Activated CD8-positive, alpha-beta T cell treated with anti-CD3 and anti-CD28 coated beads for 36 hours (primary cell): ENCODE measurements at regions not wholly inside any gene's neighbourhood (a gene's known extent, or its start where the extent isn't known, plus 50 kb on each side); places are given as distances from the start of the nearest gene placed in this dataset.
A peak's percentile ranks its signal among the peaks of the same experiment; 100 is the strongest.

Source experiments
- ATAC-seq: fragments of 200-7000 bp; cut with Tn5 transposase; one replicate; pipeline ENCODE4 v1.10.0; 2021; ENCODE audit warnings: mild to moderate bottlenecking, moderate library complexity
- CTCF ChIA-PET: fragments of 350-600 bp; sonication (Branson Sonifier 250); formaldehyde crosslinking; loops from one replicate; lab custom pipeline; 2021; ENCODE audit warnings: antibody characterized with exemption; lab: Charles Lee
- POLR2A ChIA-PET: fragments of 350-600 bp; sonication (Branson Sonifier 250); formaldehyde crosslinking; loops from one replicate; lab custom pipeline; 2021; ENCODE audit warnings: antibody characterized with exemption; lab: Charles Lee
- DNase-seq: peaks from one replicate; pipeline ENCODE4 v3.0.0-alpha.2; 2020
- H3K27ac Mint-ChIP-seq: one replicate; pipeline ENCODE4 v1.8.0; 2021; ENCODE audit warnings: mild to moderate bottlenecking, mixed read lengths
- H3K27me3 Mint-ChIP-seq: one replicate; pipeline ENCODE4 v1.8.0; 2021; ENCODE audit warnings: mixed read lengths
- H3K36me3 Mint-ChIP-seq: one replicate; pipeline ENCODE4 v1.8.0; 2021; ENCODE audit warnings: low read depth, mixed read lengths
- H3K4me1 Mint-ChIP-seq: one replicate; pipeline ENCODE4 v1.8.0; 2021; ENCODE audit warnings: low read depth, mixed read lengths
- H3K4me3 Mint-ChIP-seq: one replicate; pipeline ENCODE4 v1.8.0; 2021; ENCODE audit warnings: mild to moderate bottlenecking, moderate library complexity, mixed read lengths
- H3K9me3 Mint-ChIP-seq: one replicate; pipeline ENCODE4 v1.8.0; 2021; ENCODE audit warnings: mixed read lengths
- CTCF ChIP-seq: fragments of 200-600 bp; IDR thresholded peaks from one replicate; pipeline ENCODE4 v1.8.0; 2022; ENCODE audit warnings: antibody characterized with exemption, mild to moderate bottlenecking
- intact Hi-C: fragments of 100-400 bp; cut with micrococcal nuclease; formaldehyde crosslinking; loops from one replicate; pipeline ENCODE4 v1.10.0; 2022

GRCh38 chr17:77297693-77298666, 157.2 kb downstream of the SEC14L1 start:
- H3K27ac Mint-ChIP-seq: no peak overlapping the region
- peaks cover 2% of the 10 kb centered on the region for H3K4me1 Mint-ChIP-seq
- TF ChIP-seq CTCF: no peak
- ChIA-PET POLR2A (no interaction called here), CTCF (no interaction called here)
- no peaks in the 10 kb centered on the region for H3K9me3 Mint-ChIP-seq
- no peak for DNase-seq
- no peak overlapping the region for H3K4me3 Mint-ChIP-seq
- no peaks in the 10 kb centered on the region for H3K27me3 Mint-ChIP-seq
- H3K36me3 Mint-ChIP-seq: no peaks in the 10 kb centered on the region
- peak; percentile 17 for ATAC-seq
- intact Hi-C loops: no loop called here

- H3K27me3 Mint-ChIP-seq: no peaks in the 10 kb centered on the region
- ChIA-PET POLR2A (interaction anchor here (0.9 kb wide), 1 partner anchor 70 kb away, joined by 3 read pairs; no protein-coding TSS in a partner anchor), CTCF (no interaction called here)
- ATAC-seq: no peak
- no peaks in the 10 kb centered on the region for H3K9me3 Mint-ChIP-seq
- intact Hi-C loops: no loop called here
- H3K4me1 Mint-ChIP-seq: peaks cover 2% of the 10 kb centered on the region
- no peak overlapping the region for H3K27ac Mint-ChIP-seq
- TF ChIP-seq CTCF: no peak
- DNase-seq: no peak
- no peaks in the 10 kb centered on the region for H3K36me3 Mint-ChIP-seq
- H3K4me3 Mint-ChIP-seq: no peak overlapping the region
Measured at GRCh38 chr17:77298811-77299210, 158.0 kb downstream of the SEC14L1 start.

GRCh38 chr17:77299256-77300015, 158.7 kb downstream of the SEC14L1 start:
- Mint-ChIP-seq H3K9me3 (no peaks in the 10 kb centered on the region), H3K4me1 (peaks cover 2% of the 10 kb centered on the region), H3K27me3 (no peaks in the 10 kb centered on the region), H3K27ac (no peak overlapping the region), H3K4me3 (no peak overlapping the region), H3K36me3 (no peaks in the 10 kb centered on the region)
- DNase-seq (no peak), ATAC-seq (no peak)
- ChIA-PET CTCF (no interaction called here), POLR2A (interaction anchor here (0.9 kb wide), 1 partner anchor 70 kb away, joined by 3 read pairs; no protein-coding TSS in a partner anchor)
- intact Hi-C loops: no loop called here
- no peak for TF ChIP-seq CTCF

- DNase-seq (no peak), ATAC-seq (no peak)
- Mint-ChIP-seq H3K27me3 (no peaks in the 10 kb centered on the region), H3K4me1 (peaks cover 2% of the 10 kb centered on the region), H3K27ac (no peak overlapping the region), H3K4me3 (no peak overlapping the region), H3K36me3 (no peaks in the 10 kb centered on the region), H3K9me3 (no peaks in the 10 kb centered on the region)
- intact Hi-C loops: no loop called here
- ChIA-PET POLR2A (no interaction called here), CTCF (no interaction called here)
- no peak for TF ChIP-seq CTCF
Measured at GRCh38 chr17:77300016-77300686, 159.4 kb downstream of the SEC14L1 start.
